ENCODE measurements at regions not wholly inside any gene's neighbourhood (a gene's known extent, or its start where the extent isn't known, plus 50 kb on each side); places are given as distances from the start of the nearest gene placed in this dataset.

DNA sequence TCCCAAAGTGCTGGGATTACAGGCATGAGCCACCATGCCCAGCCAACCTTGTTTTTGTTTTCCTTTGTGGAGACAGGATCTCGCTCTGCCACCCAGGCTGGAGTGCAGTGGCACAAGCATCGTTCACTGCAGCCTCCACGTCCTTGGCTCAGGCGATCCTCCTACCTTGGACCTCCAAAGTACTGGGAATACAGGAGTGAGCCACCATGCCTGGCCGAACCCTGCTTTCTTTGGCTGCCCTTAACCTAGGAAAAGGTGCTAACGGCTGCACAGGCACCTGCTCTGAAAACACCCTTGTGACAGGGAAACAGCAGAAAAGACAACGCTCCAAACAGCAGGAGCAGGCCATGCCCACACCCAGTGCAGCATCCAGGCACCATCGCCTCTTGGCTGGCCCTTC lies 71.9 kb downstream of the OAT start:
- DNase-seq (ENCODE audit: low read depth in 2 of 3, low spot score in 2 of 3), result no peak

- no peak for DNase-seq (ENCODE audit: low read depth in 2 of 3, low spot score in 2 of 3)
Observed at GRCh38 chr10:124345521-124345920, 73.2 kb downstream of the OAT start.

- no peak for DNase-seq (ENCODE audit: low read depth in 2 of 3, low spot score in 2 of 3)
Observed at GRCh38 chr10:124344931-124345330, 73.8 kb downstream of the OAT start.

- DNase-seq (ENCODE audit: low read depth in 2 of 3, low spot score in 2 of 3), result no peak
Observed at GRCh38 chr10:124344266-124344590, 74.5 kb downstream of the OAT start.

GRCh38 chr10:124343351-124344265 lies 75.1 kb downstream of the OAT start:
- no peak for DNase-seq (ENCODE audit: low read depth in 2 of 3, low spot score in 2 of 3)

DNA sequence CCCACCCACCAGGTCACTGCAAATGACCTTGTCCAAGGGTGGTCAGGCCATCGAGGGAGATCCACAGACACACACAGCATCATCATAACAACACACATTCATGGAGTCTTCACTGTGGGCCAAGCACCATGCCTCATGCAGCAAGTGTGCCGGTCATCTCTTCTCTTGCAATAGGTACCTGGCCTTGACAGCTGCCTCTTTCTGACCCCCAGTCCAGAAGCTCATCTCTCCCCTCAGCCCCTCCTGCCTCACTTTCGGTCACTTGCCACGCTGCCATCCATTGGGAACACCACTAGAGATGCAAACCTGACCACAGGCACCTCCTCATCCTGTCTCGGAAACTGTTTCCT lies 75.9 kb downstream of the OAT start:
- DNase-seq (ENCODE audit: low read depth in 2 of 3, low spot score in 2 of 3), result no peak

- no peak for DNase-seq (ENCODE audit: low read depth in 2 of 3, low spot score in 2 of 3)
Observed at GRCh38 chr10:124342136-124342820, 76.4 kb downstream of the OAT start.

GRCh38 chr10:124341768-124342135 lies 77.0 kb downstream of the OAT start:
- DNase-seq (ENCODE audit: low read depth in 2 of 3, low spot score in 2 of 3), result peak in 2 of 3 donors; percentile 57 to 72

DNA sequence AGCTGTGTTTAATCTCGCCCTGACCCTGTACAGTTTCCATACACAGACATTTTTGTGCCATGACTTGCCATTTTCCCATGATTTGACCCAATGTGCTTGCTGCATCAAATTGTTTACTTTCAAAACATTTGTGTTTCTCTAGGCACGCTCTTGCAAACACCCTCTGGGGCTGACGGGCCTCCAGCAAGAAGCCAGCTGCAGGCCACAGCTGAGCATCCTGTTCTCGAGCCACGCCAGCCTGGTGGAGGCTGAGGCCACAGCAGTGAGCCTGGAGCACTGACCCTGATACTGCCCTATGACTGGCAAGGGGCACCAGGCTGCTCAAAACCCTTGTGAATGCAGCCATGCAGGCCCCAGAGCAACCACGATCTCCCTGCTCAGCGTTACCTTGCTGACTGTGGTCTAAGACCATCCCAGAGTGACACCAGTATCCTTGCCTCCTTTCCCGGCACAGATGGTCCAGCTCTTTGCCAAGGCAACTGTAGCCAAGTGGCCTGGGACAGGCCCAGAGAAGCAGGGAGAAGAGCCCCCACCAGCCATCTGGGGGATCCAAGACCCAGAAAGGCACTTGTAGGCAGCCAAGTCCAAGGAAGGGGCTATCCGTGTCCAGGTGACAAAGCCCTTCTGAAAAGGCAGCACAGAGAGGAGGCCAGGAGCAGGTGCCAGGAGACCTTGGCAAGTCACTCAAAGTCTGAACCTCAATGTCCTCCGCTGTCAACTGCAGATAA lies 78.5 kb downstream of the OAT start:
- no peak for DNase-seq (ENCODE audit: low read depth in 2 of 3, low spot score in 2 of 3)

DNA sequence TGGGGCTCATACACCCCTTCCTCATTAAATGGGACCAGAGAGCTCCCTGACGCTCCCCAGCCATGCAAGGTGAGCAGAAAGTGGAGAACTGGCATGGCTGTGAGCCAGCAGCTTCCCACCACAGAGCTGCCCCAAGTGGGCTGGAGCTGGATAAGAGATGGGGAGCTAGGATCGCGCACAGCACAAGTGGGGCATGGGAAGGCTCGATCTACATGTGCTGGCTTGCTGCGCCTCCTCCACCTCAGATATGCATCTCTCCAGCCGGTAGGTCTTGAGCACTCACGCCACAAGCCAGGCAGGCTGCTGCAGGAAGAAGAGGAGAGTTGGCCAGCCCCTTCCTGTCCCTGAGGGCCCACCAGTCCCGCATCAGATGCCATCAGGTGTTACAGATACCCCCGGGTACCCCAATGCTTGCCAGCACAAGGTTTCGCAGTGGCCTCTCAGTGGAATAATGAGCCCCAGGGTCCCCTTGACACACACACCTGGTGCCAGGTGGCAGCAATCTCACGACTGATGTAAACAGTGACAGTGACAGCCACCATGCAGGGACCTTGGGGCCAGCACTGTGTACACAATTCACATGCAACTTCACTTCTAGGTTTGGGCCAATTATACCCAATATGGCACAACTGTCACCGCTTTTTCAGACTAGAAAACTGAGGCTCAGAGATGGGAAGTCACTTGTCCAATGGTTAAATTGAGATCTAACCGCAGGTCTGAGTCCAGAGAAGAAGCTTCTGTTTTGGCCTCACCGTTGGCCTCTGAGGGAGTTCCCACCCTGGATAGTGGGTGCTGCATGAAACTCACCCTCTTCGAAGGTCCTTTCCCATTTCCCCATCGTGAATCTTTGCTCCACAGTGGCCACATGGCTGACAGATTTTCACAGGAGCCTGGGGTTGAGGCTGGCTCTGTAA lies 79.3 kb downstream of the OAT start:
- no peak for DNase-seq (ENCODE audit: low read depth in 2 of 3, low spot score in 2 of 3)

- no peak for DNase-seq (ENCODE audit: low read depth in 2 of 3, low spot score in 2 of 3)
Observed at GRCh38 chr10:124338276-124338925, 80.3 kb downstream of the OAT start.

DNA sequence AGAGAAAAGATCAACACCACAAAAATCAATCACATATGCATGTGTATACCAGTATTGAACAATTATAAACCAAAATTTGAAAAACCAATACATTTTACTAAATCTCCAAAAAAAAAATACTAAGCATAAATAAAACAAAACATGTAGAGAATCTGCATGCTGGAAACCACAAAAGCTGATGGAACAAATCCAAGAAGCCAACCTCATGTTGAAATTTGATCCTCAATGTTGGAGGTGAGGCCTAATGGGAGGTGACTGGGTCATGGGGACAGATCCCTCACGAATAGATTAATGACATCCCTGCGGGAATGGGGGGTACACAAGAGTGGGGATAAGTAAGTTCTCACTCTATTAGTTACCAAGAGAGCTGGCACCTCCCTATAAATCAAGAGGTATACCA lies 82.5 kb downstream of the OAT start:
- no peak for DNase-seq (ENCODE audit: low read depth in 2 of 3, low spot score in 2 of 3)

DNA sequence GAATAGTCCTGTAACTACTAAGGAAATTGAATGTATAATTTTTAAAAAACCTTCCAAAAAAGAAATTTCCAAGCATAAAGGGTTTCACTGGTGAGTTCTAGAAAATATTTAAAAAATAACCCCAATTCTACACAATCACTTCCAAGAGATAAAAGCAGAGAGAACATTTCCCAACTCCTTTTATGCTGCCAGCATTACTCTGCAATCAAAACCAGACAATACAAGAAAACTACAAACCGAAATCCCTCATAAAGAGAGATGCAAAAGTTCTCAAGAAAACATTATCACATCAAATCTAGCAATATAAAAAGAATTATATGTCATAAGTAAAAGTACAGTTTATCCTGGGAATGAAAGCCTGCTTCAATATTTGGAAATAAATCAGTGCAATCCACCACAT lies 84.8 kb downstream of the OAT start:
- DNase-seq (ENCODE audit: low read depth in 2 of 3, low spot score in 2 of 3), result no peak

- no peak for DNase-seq (ENCODE audit: low read depth in 2 of 3, low spot score in 2 of 3)
Observed at GRCh38 chr10:124332426-124332825, 86.3 kb downstream of the OAT start.

DNA sequence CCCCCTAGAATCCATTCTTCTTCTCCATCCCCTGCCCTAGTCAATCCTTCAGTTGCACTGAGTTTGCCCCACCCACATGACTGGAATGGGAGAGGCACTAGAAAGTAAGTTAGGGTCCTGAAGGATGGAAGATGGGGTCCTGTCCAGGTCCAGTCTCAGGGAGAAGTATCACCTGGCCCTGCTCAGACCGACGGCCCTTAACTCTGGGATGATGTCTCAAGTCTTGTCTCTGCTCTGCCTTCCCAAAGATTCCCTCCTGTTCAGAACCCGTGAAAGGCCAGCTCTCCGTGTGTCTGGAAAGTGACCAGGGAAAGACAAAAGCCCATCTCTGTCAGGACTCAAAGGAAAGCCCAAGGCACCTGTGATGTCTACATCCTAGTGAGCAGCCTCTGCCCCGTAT lies 88.8 kb downstream of the OAT start:
- no peak for DNase-seq (ENCODE audit: low read depth in 2 of 3, low spot score in 2 of 3)

- no peak for DNase-seq (ENCODE audit: low read depth in 2 of 3, low spot score in 2 of 3)
Observed at GRCh38 chr10:124329362-124329761, 89.4 kb downstream of the OAT start.

DNA sequence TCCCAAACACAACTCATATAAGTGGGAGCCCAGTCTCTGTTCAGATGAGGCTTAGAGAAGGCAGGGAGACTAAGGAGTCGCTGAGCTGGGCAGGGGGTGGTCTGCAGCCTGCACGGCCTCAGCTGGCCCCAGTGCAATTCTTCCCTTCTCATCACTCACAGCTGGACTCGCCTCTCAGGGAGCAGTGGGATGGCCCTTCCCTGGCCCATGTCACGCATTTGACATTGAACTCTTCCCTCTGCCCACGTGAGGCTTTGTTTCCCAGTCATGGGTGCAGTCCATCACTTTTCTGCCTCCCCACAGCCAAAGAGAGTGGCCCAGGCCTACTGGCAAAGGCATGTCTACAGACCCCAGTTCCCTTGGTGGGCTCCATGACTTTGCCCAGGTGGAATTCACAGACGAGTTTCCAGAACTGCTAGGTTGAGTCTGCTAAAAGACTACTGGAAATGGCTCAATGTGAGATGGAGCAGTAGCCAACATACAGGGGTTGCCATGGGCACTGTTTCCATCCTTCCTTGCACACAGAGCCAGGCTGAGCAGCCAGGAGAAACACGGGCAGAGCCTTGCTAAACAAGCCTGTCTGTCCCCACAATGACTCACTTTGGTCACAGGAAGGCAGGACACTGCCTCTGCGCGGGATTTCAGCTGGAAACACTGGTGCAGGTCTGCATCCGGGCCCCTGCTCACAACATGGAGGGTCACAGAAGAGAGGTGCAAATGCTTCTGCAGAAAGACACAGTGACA lies 90.1 kb downstream of the OAT start:
- DNase-seq (ENCODE audit: low read depth in 2 of 3, low spot score in 2 of 3), result no peak

DNA sequence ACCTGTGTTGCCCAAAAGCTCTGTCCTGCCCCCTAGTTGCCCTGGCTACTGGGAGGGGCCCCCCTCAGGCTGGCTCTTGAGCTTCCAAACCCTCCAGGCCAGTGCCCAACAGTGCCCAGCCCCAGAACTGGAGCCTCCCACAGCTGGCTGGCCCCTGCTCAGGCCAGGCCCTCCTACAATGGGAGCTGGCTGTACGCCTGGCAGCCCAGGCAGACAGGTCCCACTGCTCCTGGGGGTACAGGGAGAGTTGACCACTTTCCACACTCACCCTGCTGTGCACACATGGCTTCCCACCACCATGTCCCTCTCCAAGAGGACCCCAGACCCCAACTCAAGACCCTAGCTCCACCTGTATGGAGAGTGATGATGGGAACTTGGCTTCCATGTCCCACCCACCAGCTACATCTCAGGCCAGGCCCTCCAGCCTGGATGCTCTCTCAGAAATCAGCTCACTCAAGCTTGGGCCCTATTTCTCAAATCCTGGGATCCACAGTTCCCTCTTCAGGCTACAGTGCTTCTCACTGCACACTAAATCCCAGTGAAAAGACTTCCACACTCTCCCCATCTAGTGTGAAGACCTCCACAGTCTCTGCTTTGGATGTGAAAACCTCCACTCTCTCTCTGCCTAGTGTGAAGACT lies 92.6 kb downstream of the OAT start:
- DNase-seq (ENCODE audit: low read depth in 2 of 3, low spot score in 2 of 3), result no peak

DNA sequence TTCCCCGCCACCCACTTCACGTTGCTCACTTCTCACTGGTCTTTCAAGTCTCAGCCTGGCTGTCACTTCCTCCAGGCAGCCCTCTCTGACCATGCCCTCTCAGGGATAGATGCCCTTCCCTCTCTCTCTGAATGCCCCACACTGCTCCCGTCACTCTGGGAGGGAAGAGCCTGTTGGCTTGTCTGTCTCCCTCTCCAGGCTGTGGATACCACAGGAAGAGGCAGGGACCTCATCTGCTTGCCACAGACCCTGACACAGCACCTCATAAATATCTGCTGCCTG lies 93.1 kb downstream of the OAT start:
- DNase-seq (ENCODE audit: low read depth in 2 of 3, low spot score in 2 of 3), result no peak
